G401.6 (cell line): ENCODE measurements at regions not wholly inside any gene's neighbourhood (a gene's known extent, or its start where the extent isn't known, plus 50 kb on each side); places are given as distances from the start of the nearest gene placed in this dataset.
"Not testable (repeated sequence)": the region's sequence is repeated elsewhere in the genome, so short reads cannot be mapped to it uniquely, and the experiment has no call there.

Experiments used
- FAIRE-seq: peaks from 2 replicates; lab custom pipeline; 2012; peaks lifted over from hg19 to GRCh38; lab: Jason Lieb, UNC

DNA sequence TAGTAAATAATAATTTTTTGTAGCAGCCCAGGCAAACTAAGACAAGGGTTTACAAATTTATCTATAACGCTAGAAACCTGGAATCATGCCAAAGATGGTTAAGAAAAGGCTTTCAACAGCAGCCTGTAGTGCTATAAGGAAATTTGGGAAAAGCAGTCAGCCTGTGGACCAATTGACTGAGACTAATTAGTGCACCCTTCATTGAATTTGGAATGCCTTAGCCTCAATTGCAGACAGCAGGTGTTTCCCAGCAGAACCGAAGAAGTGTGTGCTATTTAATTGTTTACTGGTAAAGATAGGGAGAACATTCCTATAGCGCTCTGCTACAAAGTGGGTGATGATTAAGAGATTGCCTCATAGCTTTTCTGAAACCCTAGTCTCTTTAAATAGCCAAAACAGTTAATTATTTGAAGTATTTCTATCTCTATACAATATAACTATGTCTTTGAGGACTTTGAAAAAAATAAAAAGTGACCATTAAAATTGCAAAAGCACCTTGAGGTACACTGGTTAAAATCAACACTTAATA lies 1884.3 kb upstream of the PCDH20 start:
- FAIRE-seq = no peak

DNA sequence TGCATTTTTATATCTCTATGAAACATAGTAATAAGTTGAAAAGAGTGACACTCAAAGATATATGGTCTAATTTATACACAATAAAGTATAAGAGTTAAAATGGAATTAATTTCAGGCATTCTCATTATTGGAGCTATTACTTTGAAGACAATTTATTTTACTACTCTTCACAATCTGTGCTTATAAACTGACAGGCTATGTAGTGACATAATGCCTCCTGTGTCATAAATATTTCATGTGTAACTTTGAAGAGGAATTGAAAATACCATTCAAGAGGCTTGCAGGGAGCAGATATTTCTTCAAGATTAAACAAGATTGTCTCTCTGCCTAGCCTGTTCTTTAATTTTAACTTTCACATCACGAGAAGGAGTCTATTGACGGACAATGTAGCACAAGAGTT lies 1881.5 kb upstream of the PCDH20 start:
- no peak for FAIRE-seq

DNA sequence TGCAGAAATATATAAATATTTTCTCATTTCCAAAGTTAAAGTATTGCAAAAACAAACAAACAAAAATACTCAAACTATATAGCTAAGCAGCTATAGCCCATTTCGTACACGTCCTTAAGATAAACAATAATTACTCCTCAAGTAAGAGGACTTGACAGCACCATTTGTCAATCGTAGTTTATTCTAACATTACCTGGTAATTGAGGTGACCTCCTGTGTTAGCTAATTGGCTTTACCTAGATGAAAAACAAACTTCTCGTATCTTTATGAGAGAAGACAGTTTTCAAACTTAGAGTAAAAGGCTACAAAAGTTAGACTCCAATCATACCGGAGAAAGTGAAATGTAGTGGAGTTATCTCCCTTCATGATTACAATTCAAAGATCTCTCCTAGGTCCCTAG lies 1876.1 kb upstream of the PCDH20 start:
- no peak for FAIRE-seq

DNA sequence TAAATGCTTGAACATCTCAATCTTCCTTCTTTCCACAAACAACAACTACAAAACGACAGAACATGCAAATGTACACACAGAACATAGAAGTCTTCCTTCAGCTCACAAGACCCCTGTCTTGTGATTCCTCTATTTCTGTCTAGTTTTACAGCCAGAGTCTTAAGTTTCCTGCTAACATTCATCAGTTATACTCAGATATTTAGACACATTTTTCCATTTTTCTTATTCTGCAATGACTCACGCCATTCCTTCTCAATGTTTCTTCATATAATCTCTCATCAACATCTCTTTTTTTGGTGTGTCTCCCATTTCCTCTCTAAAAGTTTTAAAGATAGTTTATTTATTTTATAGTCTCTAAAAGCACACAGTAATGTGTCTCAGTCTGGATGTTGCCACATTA lies 1872.9 kb upstream of the PCDH20 start:
- FAIRE-seq = peak; percentile 46

DNA sequence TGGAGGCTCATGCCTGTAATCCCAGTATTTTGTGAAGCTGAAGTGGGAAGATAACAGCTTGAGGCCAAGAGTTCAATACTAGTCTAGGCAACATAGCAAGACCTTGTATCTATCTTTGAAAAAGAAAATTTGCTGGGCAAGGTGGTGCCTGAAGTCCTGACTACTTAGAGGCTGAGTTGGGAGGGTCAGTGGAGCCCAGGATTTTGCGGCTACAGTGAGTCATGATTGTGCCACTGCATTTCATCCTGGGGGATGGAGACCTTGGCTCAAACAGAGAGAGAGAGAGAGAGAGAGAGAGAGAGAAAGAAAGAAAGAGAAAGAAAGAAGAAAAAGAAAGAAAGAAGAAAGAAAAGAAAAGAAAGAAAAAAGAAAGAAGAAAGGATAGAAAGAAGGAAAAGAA lies 1872.3 kb upstream of the PCDH20 start:
- no peak for FAIRE-seq

DNA sequence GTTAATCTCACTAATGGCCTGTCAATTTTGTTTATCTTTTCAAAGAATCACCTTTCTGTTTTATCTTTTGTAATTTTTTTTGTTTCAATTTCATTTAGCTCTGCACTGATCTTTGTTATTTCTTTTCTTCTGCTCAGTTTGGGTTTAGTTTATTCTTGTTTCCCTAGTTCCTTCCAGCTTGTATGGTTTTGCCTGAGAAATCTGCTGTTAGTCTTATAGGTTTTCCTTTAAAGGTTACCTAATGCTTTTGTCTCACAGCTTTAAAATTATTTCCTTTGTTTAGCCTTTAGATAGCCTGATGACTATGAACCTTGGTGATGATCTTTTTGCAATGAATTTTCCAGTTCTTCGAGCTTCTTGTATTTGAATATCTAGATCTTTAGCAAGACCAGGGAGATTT lies 1869.8 kb upstream of the PCDH20 start:
- peak; percentile 44 for FAIRE-seq

DNA sequence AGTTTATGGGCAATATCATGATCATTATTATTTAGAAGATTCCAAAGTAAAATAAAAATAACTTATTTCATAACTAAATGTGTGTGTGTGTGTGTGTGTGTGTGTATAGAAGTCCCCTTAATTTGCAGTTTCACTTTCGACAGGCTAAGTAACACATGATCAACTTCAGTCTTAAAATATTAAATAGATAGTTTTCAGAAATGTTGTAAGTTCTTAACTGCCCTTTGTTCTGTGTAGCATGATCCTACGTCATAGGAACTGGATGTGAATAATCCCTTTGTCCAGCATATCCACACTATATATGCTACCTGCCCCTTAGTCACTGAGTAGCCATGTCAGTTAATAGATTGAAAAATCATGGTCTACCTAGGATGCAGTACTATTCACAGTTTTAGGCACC lies 1863.5 kb upstream of the PCDH20 start:
- FAIRE-seq = no peak

DNA sequence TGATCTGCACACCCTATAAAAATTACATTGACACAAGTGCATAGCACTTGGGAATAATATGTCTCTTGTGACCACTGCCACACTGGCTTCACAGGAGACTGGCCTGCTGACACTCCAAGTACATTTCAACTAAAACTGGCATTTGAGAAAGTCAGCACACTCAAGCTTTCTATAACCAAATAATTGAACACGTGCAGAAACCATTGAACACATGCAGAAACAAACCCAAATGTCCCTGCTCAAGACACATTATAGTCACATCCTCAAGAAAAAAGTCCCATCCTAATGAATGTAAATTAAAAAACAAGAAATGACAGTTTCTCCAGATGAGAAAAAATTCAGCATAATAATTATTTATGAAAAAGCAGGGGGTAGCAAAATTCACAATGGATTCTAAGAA lies 1859.1 kb upstream of the PCDH20 start:
- peak; percentile 44 for FAIRE-seq

DNA sequence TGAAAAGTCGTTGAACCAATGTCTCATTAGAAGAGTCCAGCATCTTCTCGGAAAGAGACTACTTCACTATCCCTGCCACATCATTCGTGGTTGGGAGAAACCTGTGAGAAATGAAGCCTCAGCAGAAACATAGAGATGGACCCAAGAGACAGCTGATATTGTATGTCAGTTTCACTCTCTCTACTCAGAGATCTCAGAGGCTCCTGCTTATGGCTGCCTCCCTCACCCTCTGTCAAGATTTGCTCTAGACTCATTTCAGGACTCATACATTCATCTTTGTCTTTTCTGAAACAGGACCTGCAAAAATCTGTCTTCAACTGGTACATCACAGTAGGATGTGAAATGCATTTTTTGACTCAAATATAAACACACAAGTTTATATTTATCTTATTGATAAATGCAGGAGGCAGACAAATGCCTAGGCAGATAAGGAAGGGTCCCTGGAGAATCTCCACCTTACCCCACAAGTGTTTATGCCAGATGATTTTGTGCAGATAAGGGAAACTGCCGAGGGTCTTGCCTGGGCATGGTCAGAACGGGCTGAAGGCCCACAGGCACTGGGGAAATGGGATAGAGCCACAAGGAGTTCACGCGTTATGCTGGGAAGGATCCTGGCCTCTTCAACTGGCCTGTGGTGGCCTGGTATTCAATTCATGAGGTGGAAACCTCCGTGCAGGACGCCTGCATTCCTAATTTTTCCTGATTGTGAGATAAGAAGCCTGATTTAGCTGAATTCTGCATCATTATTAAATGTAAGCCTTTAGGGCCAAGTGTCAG lies 1834.0 kb upstream of the PCDH20 start:
- FAIRE-seq = no peak

DNA sequence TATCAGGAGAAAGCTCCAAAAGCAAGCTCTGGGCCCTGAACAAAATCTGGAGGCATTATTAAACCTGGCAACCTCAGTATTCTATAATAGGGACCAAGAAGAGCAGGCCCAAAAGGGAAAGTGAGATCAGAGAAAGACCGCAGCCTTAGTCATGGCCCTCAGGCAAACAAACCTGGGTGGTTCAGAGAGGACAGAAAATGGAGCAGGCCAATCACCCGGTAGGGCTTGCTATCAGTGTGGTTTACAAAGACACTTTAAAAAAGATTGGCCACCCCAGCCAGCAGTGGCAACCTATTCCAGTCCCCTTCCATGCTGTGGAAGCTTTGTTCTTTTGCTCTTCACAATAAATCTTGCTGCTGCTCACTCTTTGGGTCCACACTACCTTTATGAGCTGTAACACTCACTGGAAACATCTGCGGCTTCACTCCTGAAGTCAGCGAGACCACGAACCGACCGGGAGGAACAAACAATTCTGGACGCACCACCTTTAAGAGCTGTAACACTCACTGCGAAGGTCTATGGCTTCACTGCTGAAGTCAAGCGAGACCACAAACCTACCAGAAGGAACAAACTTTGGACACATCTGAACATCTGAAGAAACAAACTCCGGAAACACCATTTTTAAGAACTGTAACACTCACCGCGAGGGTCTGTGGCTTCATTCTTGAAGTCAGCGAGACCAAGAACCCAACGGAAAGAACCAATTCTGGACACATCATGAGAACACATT lies 1821.2 kb upstream of the PCDH20 start:
- not testable (repeated sequence) for FAIRE-seq

DNA sequence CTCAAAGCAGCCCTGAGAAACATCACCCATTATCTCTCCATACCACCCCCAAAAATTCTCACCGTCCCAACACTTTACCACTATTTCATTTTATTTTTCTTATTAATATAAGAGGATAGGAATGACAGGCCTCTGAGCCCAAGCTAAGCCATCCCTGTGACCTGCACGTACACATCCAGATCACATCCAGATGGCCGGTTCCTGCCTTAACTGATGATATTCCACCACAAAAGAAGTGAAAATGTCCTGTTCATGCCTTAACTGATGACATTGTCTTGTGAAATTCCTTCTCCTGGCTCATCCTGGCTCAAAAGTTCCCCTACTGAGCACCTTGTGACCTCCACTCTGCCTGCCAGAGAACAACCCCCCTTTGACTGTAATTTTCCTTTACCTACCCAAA lies 1802.9 kb upstream of the PCDH20 start:
- not testable (repeated sequence) for FAIRE-seq

DNA sequence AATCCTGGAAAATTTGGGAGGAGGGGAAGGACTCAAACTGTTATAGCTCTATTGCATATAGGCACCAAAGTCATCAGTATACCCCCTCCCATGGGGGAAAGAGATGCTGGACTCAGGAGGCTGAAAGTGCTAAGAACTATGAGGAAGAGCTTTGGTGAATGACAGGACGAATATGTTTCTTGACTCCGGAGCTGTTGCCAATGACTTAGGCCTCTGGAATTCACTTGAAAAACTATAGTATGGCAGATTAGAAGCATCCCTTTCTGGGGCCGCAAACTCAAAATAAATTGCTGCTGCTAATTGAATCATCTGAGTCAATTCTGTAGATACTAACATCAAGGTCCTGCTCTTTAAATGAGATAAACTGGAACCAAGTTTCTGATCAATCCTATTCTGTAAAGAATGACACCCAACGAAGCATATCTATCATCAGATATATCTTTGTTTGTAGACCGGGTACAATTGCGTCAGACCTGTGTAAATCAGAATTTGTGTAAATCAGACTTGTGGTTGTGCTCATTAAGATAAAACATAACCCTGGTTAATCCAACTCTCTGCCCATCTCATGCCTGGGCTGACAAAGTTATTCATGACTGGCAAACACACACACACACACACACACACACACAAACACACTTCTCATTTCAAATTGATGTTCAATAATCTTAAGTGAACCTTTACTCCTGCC lies 1793.8 kb upstream of the PCDH20 start:
- FAIRE-seq = peak; percentile 92

DNA sequence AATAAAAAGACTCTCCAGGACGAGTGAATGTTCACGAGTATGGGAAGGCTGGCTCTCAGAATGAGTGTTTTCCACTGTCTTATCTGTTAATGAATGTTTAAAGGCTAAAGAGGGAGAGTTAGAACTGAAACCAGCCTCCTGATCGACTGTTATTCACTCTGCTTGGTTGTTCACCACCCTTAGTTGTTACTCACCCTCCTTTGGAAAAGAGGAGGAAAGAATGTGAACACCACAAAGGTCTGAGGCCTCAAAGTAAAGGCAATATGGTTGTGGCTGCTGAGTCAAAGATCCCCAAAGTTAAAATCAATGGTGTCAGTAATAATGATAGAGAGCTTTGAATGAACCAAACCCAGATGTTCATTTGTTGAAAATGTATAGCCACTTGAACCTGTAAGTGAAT lies 1793.2 kb upstream of the PCDH20 start:
- FAIRE-seq = no peak

DNA sequence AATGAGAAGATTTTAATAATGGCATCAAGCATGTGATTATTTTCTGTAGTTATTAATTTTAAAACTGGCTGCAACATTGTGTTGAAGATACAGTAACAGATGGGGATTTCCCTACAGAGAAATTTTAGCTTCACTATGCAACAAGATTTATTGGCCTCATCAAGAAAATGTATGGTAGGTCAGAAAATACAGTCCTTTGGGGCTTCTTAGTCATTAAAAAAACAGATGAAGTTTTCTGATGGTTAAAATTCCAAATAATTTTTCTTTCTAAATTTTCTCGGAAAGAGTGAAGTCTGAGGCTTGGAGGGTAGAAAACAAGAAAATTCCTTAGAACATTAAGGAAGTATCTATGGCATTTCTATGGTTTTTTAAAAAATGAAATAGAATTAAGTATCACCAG lies 1790.8 kb upstream of the PCDH20 start:
- peak; percentile 100 for FAIRE-seq

DNA sequence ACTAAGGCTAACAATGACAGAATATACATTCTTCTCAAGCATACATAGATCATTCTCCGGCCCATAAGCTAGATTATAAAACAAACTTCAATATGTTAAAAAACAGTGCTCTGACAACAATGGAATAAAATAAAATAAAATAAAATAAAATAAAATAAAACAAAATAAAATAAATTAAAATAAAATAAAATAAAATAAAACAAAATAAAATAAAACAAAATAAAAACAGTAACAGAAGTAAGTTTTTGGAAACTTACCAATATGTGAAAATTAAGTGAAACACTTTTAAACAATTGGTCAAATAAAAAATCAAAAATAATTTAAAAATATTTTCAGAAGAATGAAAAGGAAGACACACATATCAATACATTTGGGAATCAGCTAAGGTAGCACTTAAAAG lies 1785.8 kb upstream of the PCDH20 start:
- peak; percentile 99 for FAIRE-seq

DNA sequence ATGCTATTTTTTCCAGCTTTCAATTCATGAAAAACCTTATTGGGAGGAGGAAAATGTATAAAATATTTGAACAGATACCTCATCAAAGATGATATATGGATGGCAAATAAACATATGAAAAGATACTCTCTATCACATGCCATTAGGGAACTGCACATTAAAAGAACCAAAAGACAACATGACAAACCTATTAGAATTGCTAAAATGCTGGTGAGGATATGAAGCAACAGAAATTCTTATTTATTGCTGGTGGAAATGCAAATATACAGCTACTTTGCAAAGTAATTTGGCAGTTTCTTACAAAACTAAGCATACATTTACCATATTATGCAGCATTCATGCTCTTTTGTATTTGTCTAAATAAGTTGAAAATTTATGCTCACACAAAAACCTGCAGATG lies 1783.9 kb upstream of the PCDH20 start:
- FAIRE-seq = no peak

DNA sequence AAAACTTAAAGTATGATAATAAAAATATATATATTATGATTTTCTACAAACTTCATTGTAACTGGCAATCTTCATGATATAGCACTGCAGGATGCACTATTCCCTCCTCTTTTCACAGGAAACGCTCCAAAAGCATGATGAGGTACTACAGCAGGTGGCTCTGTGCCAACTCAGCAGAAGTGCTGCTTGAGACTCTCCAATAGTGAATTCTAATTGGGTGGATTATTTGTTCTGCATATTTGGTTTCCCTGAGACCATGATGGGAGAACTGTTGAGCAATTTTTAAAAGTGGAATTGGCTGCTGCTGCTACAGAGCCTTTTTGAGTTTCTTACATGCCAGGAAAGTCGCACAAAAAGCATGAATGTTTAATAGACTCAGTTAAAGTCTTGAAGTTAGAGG lies 1782.4 kb upstream of the PCDH20 start:
- peak; percentile 3 for FAIRE-seq

DNA sequence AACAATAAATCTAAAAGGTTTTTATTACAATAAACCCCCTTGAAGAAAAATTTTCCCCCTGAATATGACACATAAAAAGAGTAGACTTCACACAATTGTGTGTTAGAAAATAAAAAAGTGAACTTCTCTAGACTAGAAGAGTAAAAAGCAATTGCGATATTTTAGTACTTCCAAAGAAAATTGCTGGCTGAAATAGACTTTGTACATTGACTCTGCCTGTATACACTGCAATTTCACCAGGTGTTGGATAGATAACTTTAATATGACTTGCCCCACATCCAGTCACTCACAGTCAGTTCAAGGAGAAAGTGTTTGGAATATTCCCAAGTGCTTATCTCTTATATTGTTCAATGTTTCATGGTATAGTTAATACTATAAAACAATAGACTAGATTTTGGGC lies 1780.1 kb upstream of the PCDH20 start:
- FAIRE-seq = no peak

DNA sequence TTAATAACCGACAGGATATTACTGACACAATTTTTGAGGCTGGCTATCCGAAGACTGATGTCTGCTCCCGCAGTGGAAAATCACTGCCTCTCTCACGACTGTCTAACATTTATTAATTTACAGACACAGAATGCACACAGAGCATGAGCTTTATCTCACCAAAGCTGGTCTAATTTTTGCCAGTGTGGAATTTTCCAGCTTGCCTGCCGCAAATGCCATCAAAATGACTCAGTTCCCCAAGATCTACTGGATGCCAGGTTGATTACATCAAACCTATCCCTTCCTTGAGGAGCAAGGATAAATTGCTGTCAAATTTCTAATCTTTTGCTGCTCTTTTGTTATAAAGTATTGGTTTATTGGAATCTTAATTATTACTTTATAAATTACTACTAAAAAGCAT lies 1775.1 kb upstream of the PCDH20 start:
- FAIRE-seq = no peak

DNA sequence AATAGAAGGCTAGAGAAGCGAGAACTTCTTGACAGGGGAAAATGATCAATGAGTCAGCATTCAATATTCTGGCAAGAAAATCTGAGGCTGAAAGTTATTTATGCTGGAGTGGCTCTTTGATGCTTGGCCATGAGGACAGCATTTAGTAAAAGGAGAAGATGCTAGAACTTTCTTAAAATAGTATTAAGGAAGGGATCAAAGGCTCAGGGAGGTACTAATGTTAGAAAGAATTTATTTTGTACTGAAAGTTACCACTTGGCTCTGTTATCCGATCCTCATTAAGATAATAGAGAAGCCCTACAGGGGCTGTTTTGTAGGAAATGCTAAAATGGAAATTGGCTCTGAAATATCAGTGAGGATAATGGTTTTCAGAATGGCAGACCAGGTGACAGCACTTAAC lies 1774.6 kb upstream of the PCDH20 start:
- FAIRE-seq = peak; percentile 100

DNA sequence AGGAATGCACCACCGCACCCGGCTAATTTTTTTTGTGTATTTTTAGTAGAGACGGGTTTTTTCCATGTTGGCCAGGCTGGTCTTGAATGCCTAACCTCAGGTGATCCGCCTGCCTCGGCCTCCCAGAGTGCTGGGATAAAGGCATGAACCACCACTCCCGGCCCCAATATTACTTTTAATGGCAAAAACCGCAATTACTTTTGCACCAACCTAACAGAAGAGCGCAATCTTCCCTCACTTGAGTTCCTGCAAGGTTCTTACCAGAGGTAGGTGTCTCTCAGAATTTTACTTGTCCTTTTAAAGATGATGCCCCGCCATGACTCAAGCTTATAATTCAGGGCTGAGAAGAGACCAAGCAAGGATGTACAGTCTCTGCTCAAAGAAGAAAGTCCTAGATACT lies 1774.1 kb upstream of the PCDH20 start:
- no peak for FAIRE-seq

DNA sequence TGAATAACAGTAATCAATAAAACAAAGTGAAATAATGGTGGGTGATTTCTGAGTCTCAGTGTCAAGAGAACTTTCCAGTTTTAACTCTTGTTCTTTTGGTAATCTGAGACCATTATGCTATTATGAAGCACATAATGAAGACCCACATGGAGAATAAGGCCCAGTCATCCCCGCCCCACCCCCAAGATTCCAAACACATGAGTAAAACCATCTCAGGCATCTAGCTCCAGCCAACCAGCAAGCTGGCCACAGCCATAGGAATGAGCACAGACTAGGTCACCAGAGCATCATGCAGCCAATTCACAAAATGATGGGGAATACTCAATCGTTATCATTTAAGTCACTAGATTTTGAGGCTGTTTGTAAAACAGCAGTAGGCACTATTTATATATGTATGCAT lies 1769.0 kb upstream of the PCDH20 start:
- peak; percentile 99 for FAIRE-seq

DNA sequence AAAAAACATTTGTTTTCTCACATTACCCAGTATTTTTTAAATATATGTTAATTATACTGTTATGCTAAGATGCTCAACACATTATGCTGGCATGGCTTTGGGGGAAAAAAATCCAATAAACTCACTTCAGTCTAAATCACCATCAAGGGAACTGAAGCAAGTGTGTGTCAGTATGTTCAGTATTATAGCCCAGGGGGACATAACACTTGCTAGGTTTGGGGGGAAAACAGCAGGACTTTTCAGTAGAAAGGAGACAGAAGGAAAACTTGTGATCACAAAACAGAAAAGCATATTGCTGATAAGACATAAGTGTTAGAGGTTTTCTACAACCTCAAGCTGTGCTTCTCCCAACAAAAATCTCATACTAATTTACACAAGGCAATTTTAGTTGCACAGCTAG lies 1759.9 kb upstream of the PCDH20 start:
- FAIRE-seq = no peak
